ENCODE measurements at regions not wholly inside any gene's neighbourhood (a gene's known extent, or its start where the extent isn't known, plus 50 kb on each side); places are given as distances from the start of the nearest gene placed in this dataset.
A peak's percentile ranks its signal among the peaks of the same experiment; 100 is the strongest.

DNA sequence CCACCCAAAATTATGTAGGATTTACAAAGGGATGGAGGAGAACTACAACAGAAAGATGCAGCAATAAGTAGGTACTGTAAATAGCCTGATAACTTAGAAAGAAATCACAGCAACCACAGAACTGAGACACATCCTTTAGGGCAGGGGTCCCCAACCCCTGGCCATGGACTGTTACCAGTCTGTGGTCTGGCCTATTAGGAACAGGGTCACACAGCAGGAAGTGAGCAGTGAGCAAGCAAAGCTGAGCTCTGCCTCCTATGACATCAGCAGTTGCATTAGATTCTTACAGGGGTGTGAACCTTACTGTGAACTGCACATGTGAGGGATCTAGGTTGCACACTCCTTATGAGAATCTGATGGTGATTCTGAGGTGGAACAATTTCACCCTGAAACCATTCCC, 997.6 kb downstream of the DIAPH3 start:
- TF ChIP-seq, protein P1, sequence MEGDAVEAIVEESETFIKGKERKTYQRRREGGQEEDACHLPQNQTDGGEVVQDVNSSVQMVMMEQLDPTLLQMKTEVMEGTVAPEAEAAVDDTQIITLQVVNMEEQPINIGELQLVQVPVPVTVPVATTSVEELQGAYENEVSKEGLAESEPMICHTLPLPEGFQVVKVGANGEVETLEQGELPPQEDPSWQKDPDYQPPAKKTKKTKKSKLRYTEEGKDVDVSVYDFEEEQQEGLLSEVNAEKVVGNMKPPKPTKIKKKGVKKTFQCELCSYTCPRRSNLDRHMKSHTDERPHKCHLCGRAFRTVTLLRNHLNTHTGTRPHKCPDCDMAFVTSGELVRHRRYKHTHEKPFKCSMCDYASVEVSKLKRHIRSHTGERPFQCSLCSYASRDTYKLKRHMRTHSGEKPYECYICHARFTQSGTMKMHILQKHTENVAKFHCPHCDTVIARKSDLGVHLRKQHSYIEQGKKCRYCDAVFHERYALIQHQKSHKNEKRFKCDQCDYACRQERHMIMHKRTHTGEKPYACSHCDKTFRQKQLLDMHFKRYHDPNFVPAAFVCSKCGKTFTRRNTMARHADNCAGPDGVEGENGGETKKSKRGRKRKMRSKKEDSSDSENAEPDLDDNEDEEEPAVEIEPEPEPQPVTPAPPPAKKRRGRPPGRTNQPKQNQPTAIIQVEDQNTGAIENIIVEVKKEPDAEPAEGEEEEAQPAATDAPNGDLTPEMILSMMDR (IDR thresholded peaks at IDR 0.05; ENCODE audit: insufficient read depth, missing control alignments), result no peak
- no peak for DNase-seq (ENCODE audit: insufficient read length, low spot score)
- FAIRE-seq, result no peak

DNA sequence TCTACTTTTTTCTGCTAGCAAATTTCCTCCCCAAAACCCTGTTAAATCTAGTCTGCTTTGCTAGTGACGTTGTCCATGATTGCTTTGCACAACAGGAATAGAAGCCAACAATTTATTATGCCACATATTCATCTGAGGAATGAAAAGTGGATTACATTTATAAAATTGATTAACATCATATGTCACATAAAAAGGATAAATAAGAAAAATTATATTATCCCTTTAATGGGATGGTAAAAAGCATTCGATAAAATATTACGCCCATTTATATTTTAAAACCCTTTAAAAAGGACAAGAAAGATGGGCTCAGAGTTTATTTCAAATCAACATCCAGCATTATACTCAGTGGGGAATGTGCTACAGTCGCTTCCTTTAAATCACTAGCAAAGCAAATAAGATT, 991.7 kb downstream of the DIAPH3 start:
- no peak for DNase-seq (ENCODE audit: insufficient read length, low spot score)
- TF ChIP-seq, protein P1 (IDR thresholded peaks at IDR 0.05; ENCODE audit: insufficient read depth, missing control alignments), result no peak
- FAIRE-seq, result no peak

DNA sequence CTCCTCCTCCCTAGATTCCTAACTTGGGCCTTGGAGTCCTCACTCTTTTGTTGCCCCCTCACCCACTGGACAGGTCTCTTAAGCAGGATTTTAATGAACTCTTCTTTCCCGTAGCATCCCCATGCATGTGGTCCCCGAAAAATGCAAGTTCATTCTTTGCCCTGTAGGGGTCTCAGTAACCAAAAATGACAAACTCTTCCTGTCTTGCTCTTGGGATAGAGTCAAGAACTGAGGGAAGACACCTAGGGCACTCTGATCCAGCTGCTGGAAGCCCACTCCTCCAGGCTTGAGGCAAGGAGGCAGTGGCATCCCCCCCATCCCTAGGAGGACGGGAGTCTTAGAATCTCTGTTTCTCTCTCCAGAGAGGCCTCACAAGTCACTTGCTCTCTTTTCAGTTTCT, 987.0 kb downstream of the DIAPH3 start:
- FAIRE-seq (no peak), DNase-seq (ENCODE audit: insufficient read length, low spot score) (no peak)
- TF ChIP-seq, protein P1 (IDR thresholded peaks at IDR 0.05; ENCODE audit: insufficient read depth, missing control alignments), result no peak

DNA sequence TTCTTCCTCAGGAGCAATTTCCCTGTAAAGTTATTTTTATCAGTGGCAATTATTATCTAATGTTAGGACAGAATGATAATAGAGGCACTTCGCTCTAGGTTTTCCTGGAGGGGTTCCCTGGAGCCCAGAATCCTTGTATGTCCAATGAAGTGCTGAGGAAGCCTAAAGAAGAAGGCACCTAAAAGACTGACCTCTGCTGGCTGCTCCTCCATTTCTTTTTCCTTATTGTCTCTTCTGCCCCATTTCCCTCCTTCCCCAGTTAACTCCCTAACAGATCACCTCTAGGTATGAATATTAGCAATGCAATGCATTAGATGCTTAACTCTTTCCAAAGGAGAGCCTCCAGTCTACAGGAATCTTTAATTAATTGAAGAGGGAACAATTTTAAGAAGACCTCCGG, 985.4 kb downstream of the DIAPH3 start:
- TF ChIP-seq, protein P1 (IDR thresholded peaks at IDR 0.05; ENCODE audit: insufficient read depth, missing control alignments), result peak; percentile 32
- FAIRE-seq (no peak), DNase-seq (ENCODE audit: insufficient read length, low spot score) (no peak)

DNA sequence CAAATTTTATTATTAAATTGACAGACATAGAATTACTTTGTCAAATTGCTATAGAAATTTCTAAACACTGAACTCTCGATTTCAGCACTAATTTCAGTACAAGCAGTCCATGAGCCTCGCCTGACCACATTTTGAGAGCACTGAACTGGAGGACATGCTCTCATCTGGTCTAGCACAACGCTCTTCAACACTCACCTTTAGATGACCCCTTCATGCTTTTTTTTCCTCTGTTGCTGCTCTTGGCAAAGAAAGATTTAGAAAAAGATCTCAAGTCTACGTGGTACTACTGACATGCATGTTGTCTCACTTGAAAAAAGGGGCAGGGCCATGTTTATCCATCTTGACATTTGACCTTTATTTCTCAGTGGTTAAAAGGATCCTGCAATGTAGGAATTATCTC, 981.5 kb downstream of the DIAPH3 start:
- DNase-seq (ENCODE audit: insufficient read length, low spot score) (no peak), FAIRE-seq (no peak)
- TF ChIP-seq, protein P1 (IDR thresholded peaks at IDR 0.05; ENCODE audit: insufficient read depth, missing control alignments), result no peak

DNA sequence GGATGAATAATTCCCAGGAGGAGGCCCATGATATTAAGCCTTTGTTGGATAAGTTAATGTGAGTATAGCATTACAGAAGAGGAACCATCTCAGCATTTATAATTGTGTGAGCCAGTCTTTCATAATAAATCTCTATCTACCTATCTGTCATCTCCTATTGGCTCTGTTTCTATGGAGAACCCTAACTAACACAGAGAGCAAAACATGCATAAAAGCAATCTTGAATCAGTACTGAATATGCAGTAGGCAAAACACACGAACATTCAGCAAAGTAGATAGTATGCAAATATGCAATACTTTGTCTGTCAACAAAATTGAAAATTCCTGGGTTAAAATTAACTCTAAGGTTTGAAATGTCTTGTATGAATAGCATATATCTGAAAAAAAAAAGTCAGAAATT, 966.3 kb downstream of the DIAPH3 start:
- no peak for FAIRE-seq
- TF ChIP-seq, protein P1 (IDR thresholded peaks at IDR 0.05; ENCODE audit: insufficient read depth, missing control alignments), result no peak
- DNase-seq (ENCODE audit: insufficient read length, low spot score), result no peak

DNA sequence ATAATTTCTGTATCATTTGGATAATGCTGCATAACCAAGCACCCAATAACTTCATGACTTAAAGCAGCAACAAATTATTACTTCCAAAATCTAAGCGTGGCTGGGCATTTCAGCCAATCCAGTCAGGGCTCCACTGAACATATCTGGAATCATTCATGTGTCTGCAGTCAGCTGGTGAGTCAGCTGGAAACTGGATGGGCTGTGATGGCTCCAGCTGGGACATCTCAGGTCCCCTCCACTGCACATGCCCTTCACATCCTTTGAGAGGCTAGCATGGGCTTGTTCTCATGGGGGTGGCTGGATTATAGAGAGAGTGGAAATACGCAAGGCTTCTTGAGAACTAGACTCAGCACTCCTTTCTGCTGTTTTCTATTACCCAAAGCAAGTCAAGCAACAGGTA, 961.9 kb downstream of the DIAPH3 start:
- TF ChIP-seq, protein P1 (IDR thresholded peaks at IDR 0.05; ENCODE audit: insufficient read depth, missing control alignments), result no peak
- FAIRE-seq, result no peak
- no peak for DNase-seq (ENCODE audit: insufficient read length, low spot score)
